B cell (primary cell): ENCODE measurements at regions not wholly inside any gene's neighbourhood (a gene's known extent, or its start where the extent isn't known, plus 50 kb on each side); places are given as distances from the start of the nearest gene placed in this dataset.

Experiments used
- ATAC-seq: fragments of 200-7000 bp; cut with Tn5 transposase; one replicate; pipeline ENCODE4 v1.10.0; 2021; ENCODE audit warnings: low read depth, mild to moderate bottlenecking, moderate number of reproducible peaks, moderate library complexity
- CTCF ChIA-PET: fragments of 350-600 bp; sonication (Branson Sonifier 250); formaldehyde crosslinking; loops from one replicate; lab custom pipeline; 2021; ENCODE audit warnings: antibody characterized with exemption, inconsistent platforms; lab: Charles Lee
- POLR2A ChIA-PET: fragments of 350-600 bp; sonication (Branson Sonifier 250); formaldehyde crosslinking; loops from one replicate; lab custom pipeline; 2021; ENCODE audit warnings: antibody characterized with exemption; lab: Charles Lee
- DNase-seq: peaks from one replicate; pipeline ENCODE4 v3.0.0; 2013
- H2AFZ ChIP-seq: 2 replicates; pipeline ENCODE4 v1.6.1; 2012; ENCODE audit warnings: mild to moderate bottlenecking, low read depth, low read length; ENCODE audit not compliant: insufficient read depth, poor library complexity, severe bottlenecking
- H3K27ac ChIP-seq, 2 donors: 1 replicate in 1 of 2; 2 replicates in 1 of 2; pipeline ENCODE4 v1.5.1; 2012 to 2013; ENCODE audit warnings: low read length in 2 of 2, mild to moderate bottlenecking in 2 of 2, moderate library complexity in 1 of 2
- H3K27me3 ChIP-seq, 4 experiments: fragments of 200-600 bp in 1 of 4; sonication (generic) in 1 of 4; replicated peaks in 1 of 4; 1 replicate in 2 of 4; 2 replicates in 2 of 4; pipeline versions ENCODE4 v1.6.1 to v1.7.0; 2013 to 2016; ENCODE audit warnings: low read length in 3 of 4, mild to moderate bottlenecking in 2 of 4, mixed read lengths in 1 of 4, moderate library complexity in 1 of 4; ENCODE audit not compliant: insufficient read depth in 4 of 4, control insufficient read depth in 3 of 4; ENCODE audit errors: control extremely low read depth in 1 of 4
- H3K36me3 ChIP-seq, 2 experiments: replicated peaks in 1 of 2; 1 replicate in 1 of 2; 2 replicates in 1 of 2; pipeline versions ENCODE4 v1.6.1 to v1.7.1; 2013; ENCODE audit warnings: low read length in 1 of 2; ENCODE audit not compliant: insufficient read depth in 2 of 2, control insufficient read depth in 1 of 2; ENCODE audit errors: control extremely low read depth in 1 of 2, extremely low read depth in 1 of 2
- H3K4me1 ChIP-seq, 2 donors: fragments of 200-600 bp in 1 of 2; sonication (generic) in 1 of 2; 1 replicate in 1 of 2; 2 replicates in 1 of 2; pipeline versions ENCODE4 v1.5.1 to v1.6.1; 2013 to 2017; ENCODE audit warnings: low read length in 2 of 2; ENCODE audit not compliant: control insufficient read depth in 2 of 2, insufficient read depth in 2 of 2
- H3K4me2 ChIP-seq: replicated peaks from 2 replicates; pipeline ENCODE3; 2012; ENCODE audit warnings: mild to moderate bottlenecking, low read depth, low read length; ENCODE audit not compliant: poor library complexity, severe bottlenecking
- H3K4me3 ChIP-seq, 5 experiments: fragments of 200-600 bp in 1 of 5; sonication (generic) in 1 of 5; 1 replicate in 3 of 5; 2 replicates in 2 of 5; pipeline versions ENCODE4 v1.5.1 to v1.7.0; 2011 to 2016; ENCODE audit warnings: low read length in 4 of 5, mild to moderate bottlenecking in 4 of 5, low read depth in 2 of 5, control low read depth in 1 of 5, moderate library complexity in 1 of 5; ENCODE audit not compliant: insufficient read depth in 1 of 5; ENCODE audit errors: control extremely low read depth in 1 of 5, extremely low read depth in 1 of 5
- H3K79me2 ChIP-seq: fragments of 200-600 bp; sonication (generic); one replicate; pipeline ENCODE4 v1.6.0; 2016; ENCODE audit warnings: low read length; ENCODE audit not compliant: control insufficient read depth, insufficient read depth
- H3K9ac ChIP-seq: fragments of 200-600 bp; sonication (generic); 2 replicates; pipeline ENCODE4 v1.6.1; 2017; ENCODE audit warnings: mild to moderate bottlenecking, low read length, moderate library complexity
- H3K9me3 ChIP-seq, 3 donors: one replicate each; pipeline versions ENCODE4 v1.6.1 to v1.7.1; 2013; ENCODE audit warnings: low read length in 2 of 3; ENCODE audit not compliant: control insufficient read depth in 2 of 3, insufficient read depth in 1 of 3; ENCODE audit errors: control extremely low read depth in 1 of 3
- H4K20me1 ChIP-seq: 2 replicates; pipeline ENCODE4 v1.6.0; 2012; ENCODE audit warnings: mild to moderate bottlenecking, low read length; ENCODE audit not compliant: insufficient read depth, control insufficient read depth, poor library complexity, severe bottlenecking
- H3K27ac Mint-ChIP-seq: one replicate; pipeline ENCODE4 v1.8.0; 2021; ENCODE audit warnings: mixed read lengths
- H3K27me3 Mint-ChIP-seq: one replicate; pipeline ENCODE4 v1.8.0; 2021; ENCODE audit warnings: mixed read lengths
- H3K4me1 Mint-ChIP-seq: one replicate; pipeline ENCODE4 v1.8.0; 2021; ENCODE audit warnings: mixed read lengths
- H3K4me3 Mint-ChIP-seq: one replicate; pipeline ENCODE4 v1.8.0; 2021; ENCODE audit warnings: mixed read lengths
- H3K9me3 Mint-ChIP-seq: one replicate; pipeline ENCODE4 v1.8.0; 2022; ENCODE audit warnings: mixed read lengths; ENCODE audit not compliant: insufficient read depth
- EZH2 ChIP-seq: IDR thresholded peaks from 2 replicates; pipeline ENCODE4 v1.6.1; 2012; ENCODE audit warnings: borderline replicate concordance, low read depth, mild to moderate bottlenecking, moderate library complexity, low read length; ENCODE audit not compliant: insufficient read depth, poor library complexity, severe bottlenecking
- WGBS: methylation state at CpG from one replicate; pipeline ENCODE4 v1.1.5; 2013; ENCODE audit warnings: missing lambda C conversion rate; ENCODE audit not compliant: insufficient coverage; 5-methylcytosine and 5-hydroxymethylcytosine counted together
- intact Hi-C: fragments of 100-400 bp; cut with micrococcal nuclease; formaldehyde crosslinking; loops from one replicate; pipeline ENCODE4 v1.10.0; 2022
- TF ChIP-seq, protein P1 (sequence below): fragments of 200-600 bp; IDR thresholded peaks from one replicate; pipeline ENCODE4 v1.8.0; 2022; ENCODE audit warnings: antibody characterized with exemption, mild to moderate bottlenecking

GRCh38 chr13:44072536-44072935 lies 192.8 kb downstream of the LACC1 start:
- peaks cover 22% of the 10 kb centered on the region for H3K27me3 Mint-ChIP-seq
- no peaks in the 10 kb centered on the region for H3K4me1 Mint-ChIP-seq
- no peak overlapping the region for H3K4me3 ChIP-seq
- POLR2A ChIA-PET, result no interaction called here
- no peak overlapping the region for H3K9ac ChIP-seq
- H3K4me2 ChIP-seq, result no peak overlapping the region
- DNase-seq (no peak), ATAC-seq (no peak)
- no peak overlapping the region for H3K27ac ChIP-seq
- H3K27me3 ChIP-seq, result no peaks in the 10 kb centered on the region
- no peaks in the 10 kb centered on the region for H4K20me1 ChIP-seq
- H3K9me3 ChIP-seq, result peaks cover 0 to 8% (median 4%) of the 10 kb centered on the region in 3 donors
- H2AFZ ChIP-seq, result no peak overlapping the region
- H3K4me1 ChIP-seq, result no peaks in the 10 kb centered on the region
- TF ChIP-seq, protein P1, sequence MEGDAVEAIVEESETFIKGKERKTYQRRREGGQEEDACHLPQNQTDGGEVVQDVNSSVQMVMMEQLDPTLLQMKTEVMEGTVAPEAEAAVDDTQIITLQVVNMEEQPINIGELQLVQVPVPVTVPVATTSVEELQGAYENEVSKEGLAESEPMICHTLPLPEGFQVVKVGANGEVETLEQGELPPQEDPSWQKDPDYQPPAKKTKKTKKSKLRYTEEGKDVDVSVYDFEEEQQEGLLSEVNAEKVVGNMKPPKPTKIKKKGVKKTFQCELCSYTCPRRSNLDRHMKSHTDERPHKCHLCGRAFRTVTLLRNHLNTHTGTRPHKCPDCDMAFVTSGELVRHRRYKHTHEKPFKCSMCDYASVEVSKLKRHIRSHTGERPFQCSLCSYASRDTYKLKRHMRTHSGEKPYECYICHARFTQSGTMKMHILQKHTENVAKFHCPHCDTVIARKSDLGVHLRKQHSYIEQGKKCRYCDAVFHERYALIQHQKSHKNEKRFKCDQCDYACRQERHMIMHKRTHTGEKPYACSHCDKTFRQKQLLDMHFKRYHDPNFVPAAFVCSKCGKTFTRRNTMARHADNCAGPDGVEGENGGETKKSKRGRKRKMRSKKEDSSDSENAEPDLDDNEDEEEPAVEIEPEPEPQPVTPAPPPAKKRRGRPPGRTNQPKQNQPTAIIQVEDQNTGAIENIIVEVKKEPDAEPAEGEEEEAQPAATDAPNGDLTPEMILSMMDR, result no peak
- TF ChIP-seq EZH2, result no peak
- intact Hi-C loops, result no loop called here
- CTCF ChIA-PET, result interaction anchor here (0.9 kb wide), 1 partner anchor 69 kb away, joined by 3 read pairs; no protein-coding TSS in a partner anchor
- no peak overlapping the region for H3K4me3 Mint-ChIP-seq
- H3K79me2 ChIP-seq, result no peaks in the 10 kb centered on the region
- H3K27ac Mint-ChIP-seq, result no peak overlapping the region
- H3K36me3 ChIP-seq, result no peaks in the 10 kb centered on the region
- peaks cover 10% of the 10 kb centered on the region for H3K9me3 Mint-ChIP-seq

DNA sequence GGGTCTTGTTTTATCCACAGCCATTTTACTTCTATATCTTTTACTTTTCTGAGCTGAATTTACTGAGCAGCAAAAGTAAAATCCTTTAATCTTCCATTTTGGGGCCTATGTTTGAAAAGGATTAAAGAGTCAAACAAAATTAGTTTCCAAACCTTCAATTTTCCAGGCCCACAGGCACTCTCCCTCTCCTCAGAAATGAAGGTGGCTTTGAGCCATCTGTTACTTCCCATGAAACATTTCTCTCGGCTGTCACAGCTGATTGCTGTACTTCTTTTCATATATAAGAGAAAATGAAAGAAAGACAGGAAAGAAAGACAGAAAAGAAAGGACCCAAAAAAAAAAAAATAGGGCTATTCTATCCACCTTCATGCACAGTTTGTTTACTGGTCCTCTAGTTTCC lies 194.9 kb downstream of the LACC1 start:
- no CpG with 5 or more reads among the region's 1 CpG for WGBS
- POLR2A ChIA-PET, result no interaction called here
- DNase-seq, result no peak

More for the DNA sequence above, 194.9 kb downstream of the LACC1 start:
- H3K27ac ChIP-seq, result no peak overlapping the region
- TF ChIP-seq, protein P1, result no peak
- TF ChIP-seq EZH2, result no peak
- Mint-ChIP-seq H3K4me1 (no peaks in the 10 kb centered on the region), H3K9me3 (peaks cover 10% of the 10 kb centered on the region), H3K27me3 (peaks cover 6% of the 10 kb centered on the region), H3K4me3 (no peak overlapping the region), H3K27ac (no peak overlapping the region)
- no peaks in the 10 kb centered on the region for H3K79me2 ChIP-seq
- ATAC-seq, result no peak
- H3K4me1 ChIP-seq, result no peaks in the 10 kb centered on the region
- intact Hi-C loops, result no loop called here
- H3K9me3 ChIP-seq, result peaks cover 0 to 8% (median 4%) of the 10 kb centered on the region in 3 donors
- no peaks in the 10 kb centered on the region for H4K20me1 ChIP-seq
- CTCF ChIA-PET, result no interaction called here
- no peak overlapping the region for H3K9ac ChIP-seq
- no peaks in the 10 kb centered on the region for H3K27me3 ChIP-seq
- H3K4me3 ChIP-seq, result no peak overlapping the region
- no peaks in the 10 kb centered on the region for H3K36me3 ChIP-seq
- no peak overlapping the region for H3K4me2 ChIP-seq
- H2AFZ ChIP-seq, result no peak overlapping the region
